T1000 (cell line): ENCODE measurements at regions not wholly inside any gene's neighbourhood (a gene's known extent, or its start where the extent isn't known, plus 50 kb on each side); places are given as distances from the start of the nearest gene placed in this dataset.
"Not testable (repeated sequence)": the region's sequence is repeated elsewhere in the genome, so short reads cannot be mapped to it uniquely, and the experiment has no call there.

Experiments
- DNase-seq: peaks from one replicate; lab custom pipeline; 2025; ENCODE audit warnings: mixed read lengths; lab: John Stamatoyannopoulos, UW

- DNase-seq, result no peak
These were observed 419.7 kb downstream of the TRAM1L1 start for GRCh38 chr4:116665716-116666115.

GRCh38 chr4:116664198-116664597 lies 421.2 kb downstream of the TRAM1L1 start:
- no peak for DNase-seq

GRCh38 chr4:116639070-116639577 lies 446.3 kb downstream of the TRAM1L1 start:
- no peak for DNase-seq

- DNase-seq, result no peak
These were observed 446.8 kb downstream of the TRAM1L1 start for GRCh38 chr4:116638592-116638991.

- DNase-seq, result no peak
These were observed 448.5 kb downstream of the TRAM1L1 start for GRCh38 chr4:116636917-116637316.

- no peak for DNase-seq
These were observed 453.1 kb downstream of the TRAM1L1 start for GRCh38 chr4:116632269-116632668.

- DNase-seq, result no peak
These were observed 456.8 kb downstream of the TRAM1L1 start for GRCh38 chr4:116628598-116628997.

- no peak for DNase-seq
These were observed 457.8 kb downstream of the TRAM1L1 start for GRCh38 chr4:116627545-116627944.

GRCh38 chr4:116619508-116619907 lies 465.9 kb downstream of the TRAM1L1 start:
- DNase-seq, result not testable (repeated sequence)

- no peak for DNase-seq
These were observed 466.7 kb downstream of the TRAM1L1 start for GRCh38 chr4:116618638-116619037.

- DNase-seq, result no peak
These were observed 482.3 kb downstream of the TRAM1L1 start for GRCh38 chr4:116603096-116603495.

- no peak for DNase-seq
These were observed 485.5 kb downstream of the TRAM1L1 start for GRCh38 chr4:116599859-116600258.

GRCh38 chr4:116598980-116599789 lies 486.2 kb downstream of the TRAM1L1 start:
- DNase-seq, result no peak

- DNase-seq, result no peak
These were observed 487.0 kb downstream of the TRAM1L1 start for GRCh38 chr4:116598155-116598979.

- no peak for DNase-seq
These were observed 494.7 kb downstream of the TRAM1L1 start for GRCh38 chr4:116590648-116591047.

- DNase-seq, result no peak
These were observed 496.6 kb downstream of the TRAM1L1 start for GRCh38 chr4:116588783-116589182.

GRCh38 chr4:116585246-116585645 lies 500.1 kb downstream of the TRAM1L1 start:
- no peak for DNase-seq

- no peak for DNase-seq
These were observed 508.1 kb downstream of the TRAM1L1 start for GRCh38 chr4:116577321-116577720.

- DNase-seq, result no peak
These were observed 511.8 kb downstream of the TRAM1L1 start for GRCh38 chr4:116573540-116573939.

- DNase-seq, result no peak
These were observed 523.6 kb downstream of the TRAM1L1 start for GRCh38 chr4:116561768-116562167.

- no peak for DNase-seq
These were observed 533.6 kb downstream of the TRAM1L1 start for GRCh38 chr4:116551806-116552205.

- DNase-seq, result no peak
These were observed 537.7 kb downstream of the TRAM1L1 start for GRCh38 chr4:116547632-116548031.

GRCh38 chr4:116546759-116547158 lies 538.6 kb downstream of the TRAM1L1 start:
- no peak for DNase-seq
